GM18951 (cell line): ENCODE measurements at regions not wholly inside any gene's neighbourhood (a gene's known extent, or its start where the extent isn't known, plus 50 kb on each side); places are given as distances from the start of the nearest gene placed in this dataset.

Experiments used
- POLR2A ChIP-seq: IDR thresholded peaks from 4 replicates; pipeline ENCODE4 v1.6.1; 2011; ENCODE audit warnings: mild to moderate bottlenecking; ENCODE audit not compliant: insufficient read length, insufficient read depth; ENCODE audit errors: extremely low read depth
- in situ Hi-C: fragments of 300-500 bp; cut with MboI; formaldehyde crosslinking; loops from one replicate; pipeline ENCODE4 v1.12.0; 2022; ENCODE audit warnings: low sequenced_read_pairs, mixed read lengths, inconsistent platforms; ENCODE audit not compliant: unreplicated experiment

GRCh38 chr3:189084620-189085019 lies 87.2 kb upstream of the TPRG1 start:
- no peak for TF ChIP-seq POLR2A
- in situ Hi-C loops, result no loop called here

- in situ Hi-C loops, result no loop called here
Measured at GRCh38 chr3:189092547-189092946, 79.2 kb upstream of the TPRG1 start.

GRCh38 chr3:189094539-189094938 lies 77.2 kb upstream of the TPRG1 start:
- TF ChIP-seq POLR2A, result no peak
- in situ Hi-C loops, result no loop called here

More at GRCh38 chr3:189092547-189092946, 79.2 kb upstream of the TPRG1 start:
- no peak for TF ChIP-seq POLR2A

GRCh38 chr3:189096092-189096491 lies 75.7 kb upstream of the TPRG1 start:
- in situ Hi-C loops, result no loop called here
- no peak for TF ChIP-seq POLR2A

GRCh38 chr3:189099031-189099471 lies 72.7 kb upstream of the TPRG1 start:
- in situ Hi-C loops, result no loop called here
- no peak for TF ChIP-seq POLR2A

GRCh38 chr3:189099505-189100290 lies 72.1 kb upstream of the TPRG1 start:
- no peak for TF ChIP-seq POLR2A
- in situ Hi-C loops, result no loop called here

- in situ Hi-C loops, result no loop called here
- TF ChIP-seq POLR2A, result no peak
Measured at GRCh38 chr3:189100866-189101265, 70.9 kb upstream of the TPRG1 start.

GRCh38 chr3:189101594-189101993 lies 70.2 kb upstream of the TPRG1 start:
- in situ Hi-C loops, result no loop called here
- TF ChIP-seq POLR2A, result no peak

GRCh38 chr3:189103208-189103607 lies 68.6 kb upstream of the TPRG1 start:
- in situ Hi-C loops, result no loop called here
- no peak for TF ChIP-seq POLR2A

GRCh38 chr3:189108067-189108466 lies 63.7 kb upstream of the TPRG1 start:
- in situ Hi-C loops, result no loop called here
- TF ChIP-seq POLR2A, result no peak

- in situ Hi-C loops, result no loop called here
- TF ChIP-seq POLR2A, result no peak
Measured at GRCh38 chr3:189108735-189109134, 63.0 kb upstream of the TPRG1 start.

- in situ Hi-C loops, result no loop called here
- no peak for TF ChIP-seq POLR2A
Measured at GRCh38 chr3:189109145-189109544, 62.6 kb upstream of the TPRG1 start.

GRCh38 chr3:189117087-189117486 lies 54.7 kb upstream of the TPRG1 start:
- in situ Hi-C loops, result no loop called here
- TF ChIP-seq POLR2A, result no peak

- no peak for TF ChIP-seq POLR2A
- in situ Hi-C loops, result no loop called here
Measured at GRCh38 chr3:189118896-189119295, 52.9 kb upstream of the TPRG1 start.

GRCh38 chr3:189119950-189120349 lies 51.8 kb upstream of the TPRG1 start:
- TF ChIP-seq POLR2A, result no peak
- in situ Hi-C loops, result no loop called here

- in situ Hi-C loops, result no loop called here
Measured at GRCh38 chr3:189121092-189121491, 50.7 kb upstream of the TPRG1 start.

More at GRCh38 chr3:189121092-189121491, 50.7 kb upstream of the TPRG1 start:
- TF ChIP-seq POLR2A, result no peak
